Large intestine (tissue), 3 donors: ENCODE measurements at regions not wholly inside any gene's neighbourhood (a gene's known extent, or its start where the extent isn't known, plus 50 kb on each side); places are given as distances from the start of the nearest gene placed in this dataset.

ENCODE experiments used
- DNase-seq, 2 donors: peaks; one replicate each; pipeline versions ENCODE4 v3.0.0 to v3.0.0-alpha.2; 2013
- H3K27ac ChIP-seq: one replicate; pipeline ENCODE4 v1.5.1; 2013; ENCODE audit warnings: low read length
- H3K27me3 ChIP-seq: 2 replicates; pipeline ENCODE4 v1.6.1; 2013; ENCODE audit warnings: low read length; ENCODE audit not compliant: control insufficient read depth, insufficient read depth
- H3K36me3 ChIP-seq: 2 replicates; pipeline ENCODE4 v1.6.1; 2013; ENCODE audit warnings: low read length; ENCODE audit not compliant: control insufficient read depth, insufficient read depth
- H3K4me1 ChIP-seq: one replicate; pipeline ENCODE4 v1.6.1; 2013; ENCODE audit warnings: low read length; ENCODE audit not compliant: control insufficient read depth, insufficient read depth
- H3K4me3 ChIP-seq: one replicate; pipeline ENCODE4 v1.5.1; 2013; ENCODE audit warnings: low read length
- H3K9me3 ChIP-seq: one replicate; pipeline ENCODE4 v1.6.1; 2013; ENCODE audit warnings: mild to moderate bottlenecking, low read depth, low read length, moderate library complexity; ENCODE audit not compliant: control insufficient read depth
- WGBS: methylation state at CpG from one replicate; pipeline ENCODE4 v1.1.5; 2013; ENCODE audit warnings: low lambda C conversion rate; ENCODE audit not compliant: insufficient coverage; 5-methylcytosine and 5-hydroxymethylcytosine counted together

DNA sequence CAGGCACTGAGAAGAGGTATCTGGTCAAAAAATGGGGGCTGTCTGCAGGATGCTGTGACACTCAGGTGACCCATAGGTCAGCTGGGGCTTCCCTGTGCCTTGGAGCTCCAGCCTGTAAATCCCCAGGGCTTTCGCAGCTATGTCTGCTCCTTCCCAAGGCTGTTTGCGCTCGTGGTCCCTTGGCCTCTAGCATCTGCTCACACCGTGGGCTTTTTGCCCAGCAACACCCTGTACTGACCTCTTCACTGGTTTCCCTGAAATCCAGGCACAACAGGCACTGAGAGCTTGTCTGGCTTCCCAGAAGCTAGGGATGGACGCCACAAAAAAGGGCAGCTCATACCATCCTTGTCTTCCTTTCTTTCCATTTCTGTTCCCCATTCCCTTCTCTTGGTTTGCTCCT, 280.3 kb upstream of the HABP2 start:
- Histone ChIP-seq H3K4me1 (peaks cover 5% of the 10 kb centered on the region), H3K27ac (no peak overlapping the region), H3K27me3 (no peaks in the 10 kb centered on the region), H3K9me3 (no peaks in the 10 kb centered on the region), H3K36me3 (no peaks in the 10 kb centered on the region), H3K4me3 (no peak overlapping the region)
- no peak for DNase-seq
- no CpG with 5 or more reads among the region's 5 CpGs for WGBS

DNA sequence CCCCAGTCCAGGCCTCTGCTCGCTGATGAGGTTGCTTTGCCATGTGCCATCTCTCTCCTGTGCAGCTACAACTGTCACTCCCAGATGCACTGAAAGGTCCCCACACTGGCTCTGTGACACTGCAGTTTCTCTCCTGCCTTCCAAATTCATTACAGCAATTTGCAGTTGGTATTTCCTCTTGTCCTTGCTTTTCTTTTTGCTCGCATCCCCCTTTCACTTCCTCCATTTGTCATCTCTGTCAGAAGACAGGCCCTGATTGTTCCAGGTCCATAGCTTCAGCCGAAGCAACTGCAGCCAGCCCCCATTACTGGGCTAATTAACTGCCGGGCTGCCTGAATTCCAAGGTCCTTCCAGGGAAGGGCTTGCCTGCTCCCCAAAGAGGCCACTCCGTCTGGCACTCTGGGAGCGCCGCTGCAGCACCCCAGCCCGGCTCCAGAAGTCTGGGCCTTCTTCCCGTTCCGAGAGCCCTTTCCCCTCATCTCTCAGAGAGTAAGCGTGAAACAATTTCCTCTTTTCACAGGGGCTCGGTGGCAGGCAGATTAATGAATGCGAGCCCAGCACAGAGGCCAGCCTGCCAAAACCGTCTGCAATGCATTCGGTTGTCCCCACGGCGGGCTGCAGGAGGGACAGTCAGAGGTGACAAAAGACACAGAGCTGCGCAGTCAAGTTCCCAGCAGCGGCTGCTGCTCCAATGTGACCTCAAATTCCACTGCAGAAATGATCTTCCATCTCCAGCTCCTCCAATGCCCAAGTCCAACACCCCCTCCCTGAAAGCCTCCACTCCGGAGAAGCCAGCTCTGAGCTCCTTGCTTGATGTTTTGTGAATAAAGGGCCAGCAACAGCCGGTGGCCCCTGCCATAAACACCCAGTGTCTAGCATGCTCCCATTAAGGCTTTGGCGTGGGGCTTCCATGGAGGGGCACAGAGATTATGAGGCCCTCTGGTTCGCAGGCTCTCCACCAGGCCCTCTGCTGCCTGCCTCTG, 279.4 kb upstream of the HABP2 start:
- H3K4me3 ChIP-seq = no peak overlapping the region
- H3K27ac ChIP-seq = peak overlapping the region; percentile 26
- H3K4me1 ChIP-seq = peaks cover 5% of the 10 kb centered on the region
- no peaks in the 10 kb centered on the region for H3K36me3 ChIP-seq
- DNase-seq = peak; percentile 8 to 19
- H3K9me3 ChIP-seq = no peaks in the 10 kb centered on the region
- no peaks in the 10 kb centered on the region for H3K27me3 ChIP-seq
- 83% methylated on average over 2 of the region's 23 CpGs for WGBS

DNA sequence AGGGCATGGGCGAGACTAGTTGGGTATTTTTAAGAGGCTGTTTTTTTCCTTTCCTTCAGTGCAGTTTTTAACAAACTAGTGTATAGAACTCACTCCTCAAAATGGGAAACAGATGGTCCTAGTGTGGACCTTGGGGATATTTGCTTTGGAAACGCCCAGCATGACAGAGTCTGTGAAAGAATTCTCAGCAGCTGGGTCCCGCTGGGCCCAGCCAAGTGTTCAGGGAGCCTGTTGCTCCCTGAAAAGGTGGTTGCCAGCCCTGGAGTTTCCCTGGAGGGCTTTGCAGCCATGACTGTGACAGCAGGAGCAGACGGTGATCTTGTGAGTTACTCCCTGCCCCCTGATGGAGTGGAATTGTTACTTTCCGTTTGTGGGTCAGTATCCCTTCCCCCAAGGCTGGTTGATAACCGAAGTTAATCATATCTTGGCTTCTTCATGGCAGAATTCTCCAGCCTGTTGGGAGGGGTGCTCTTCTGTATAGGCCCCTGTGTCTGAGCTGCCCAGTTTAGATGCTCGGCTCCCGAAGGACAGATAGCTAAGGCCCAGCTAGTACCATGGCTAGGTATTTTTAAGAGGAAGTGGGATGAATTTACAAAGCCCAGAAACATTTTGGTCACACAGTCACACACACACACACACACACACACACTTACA, 278.6 kb upstream of the HABP2 start:
- H3K27ac ChIP-seq = no peak overlapping the region
- H3K27me3 ChIP-seq = no peaks in the 10 kb centered on the region
- no CpG with 5 or more reads among the region's 8 CpGs for WGBS
- H3K9me3 ChIP-seq = no peaks in the 10 kb centered on the region
- DNase-seq = peak in 1 of 2 donors; percentile 7
- no peaks in the 10 kb centered on the region for H3K36me3 ChIP-seq
- no peak overlapping the region for H3K4me3 ChIP-seq
- H3K4me1 ChIP-seq = peaks cover 5% of the 10 kb centered on the region

DNA sequence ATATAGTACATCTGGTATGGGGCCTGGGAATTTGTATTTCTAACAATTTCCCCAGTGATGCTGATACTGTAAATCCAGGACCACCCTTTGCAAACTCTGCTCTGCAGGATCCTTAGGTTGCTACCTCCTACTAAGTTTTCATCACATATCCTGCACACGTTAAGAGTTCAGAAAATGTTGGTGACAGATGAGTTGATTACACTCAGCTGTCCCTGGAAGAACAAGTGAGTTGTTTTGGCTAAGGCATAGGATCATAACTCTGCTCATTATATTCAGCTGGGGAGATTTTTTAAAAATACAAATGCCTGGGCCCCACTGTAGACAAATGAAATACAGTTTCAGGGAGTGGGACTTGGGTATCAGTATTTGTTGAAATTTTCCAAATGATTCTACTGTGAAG, 274.6 kb upstream of the HABP2 start:
- no CpG with 5 or more reads among the region's 1 CpG for WGBS
- Histone ChIP-seq H3K27me3 (no peaks in the 10 kb centered on the region), H3K4me3 (no peak overlapping the region), H3K27ac (no peak overlapping the region), H3K9me3 (no peaks in the 10 kb centered on the region), H3K4me1 (peaks cover 1% of the 10 kb centered on the region), H3K36me3 (no peaks in the 10 kb centered on the region)
- DNase-seq = no peak

DNA sequence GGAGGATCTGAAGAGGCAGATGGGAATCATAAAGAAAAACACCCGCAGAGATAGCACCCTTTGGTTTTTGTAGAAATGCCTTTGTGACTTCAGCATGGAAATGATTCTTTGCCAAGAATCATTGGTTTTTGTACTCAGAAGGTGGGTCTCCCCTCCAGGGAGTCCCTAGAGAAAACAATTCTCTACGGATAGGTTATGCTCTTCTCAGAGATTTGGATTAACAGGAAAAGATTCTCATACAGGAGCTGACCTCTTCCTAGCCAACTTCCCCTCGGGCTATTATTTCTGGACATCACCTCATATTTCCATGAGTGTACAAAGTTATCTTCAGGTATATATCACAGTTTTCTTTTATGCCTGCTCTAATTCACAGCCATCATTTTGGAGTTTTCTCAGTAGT, 274.2 kb upstream of the HABP2 start:
- no CpG with 5 or more reads among the region's 3 CpGs for WGBS
- H3K27ac ChIP-seq = no peak overlapping the region
- H3K4me1 ChIP-seq = no peaks in the 10 kb centered on the region
- no peaks in the 10 kb centered on the region for H3K27me3 ChIP-seq
- DNase-seq = no peak
- H3K4me3 ChIP-seq = no peak overlapping the region
- no peaks in the 10 kb centered on the region for H3K9me3 ChIP-seq
- no peaks in the 10 kb centered on the region for H3K36me3 ChIP-seq

DNA sequence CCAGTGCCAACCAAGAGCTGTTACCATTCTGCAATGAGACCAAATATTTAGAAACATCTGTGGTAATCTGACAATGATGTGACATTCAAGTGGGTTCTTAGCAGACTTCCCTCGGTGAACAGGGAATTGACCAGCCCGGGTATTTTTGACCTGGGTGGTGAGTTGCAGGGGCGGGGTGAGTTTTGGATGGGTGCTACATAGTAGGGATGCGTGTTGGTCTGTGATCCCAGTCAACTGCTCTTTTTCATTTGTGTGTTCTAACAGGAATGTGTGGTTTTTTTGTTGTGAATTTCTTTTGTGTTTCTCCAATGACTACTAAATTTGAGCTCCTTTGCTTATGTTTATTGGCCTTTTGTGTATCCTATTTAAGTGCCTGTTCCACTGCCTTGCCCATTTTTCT, 273.6 kb upstream of the HABP2 start:
- H3K27ac ChIP-seq = no peak overlapping the region
- no peaks in the 10 kb centered on the region for H3K4me1 ChIP-seq
- no CpG with 5 or more reads among the region's 4 CpGs for WGBS
- no peak for DNase-seq
- no peak overlapping the region for H3K4me3 ChIP-seq
- no peaks in the 10 kb centered on the region for H3K9me3 ChIP-seq
- H3K36me3 ChIP-seq = no peaks in the 10 kb centered on the region
- no peaks in the 10 kb centered on the region for H3K27me3 ChIP-seq

DNA sequence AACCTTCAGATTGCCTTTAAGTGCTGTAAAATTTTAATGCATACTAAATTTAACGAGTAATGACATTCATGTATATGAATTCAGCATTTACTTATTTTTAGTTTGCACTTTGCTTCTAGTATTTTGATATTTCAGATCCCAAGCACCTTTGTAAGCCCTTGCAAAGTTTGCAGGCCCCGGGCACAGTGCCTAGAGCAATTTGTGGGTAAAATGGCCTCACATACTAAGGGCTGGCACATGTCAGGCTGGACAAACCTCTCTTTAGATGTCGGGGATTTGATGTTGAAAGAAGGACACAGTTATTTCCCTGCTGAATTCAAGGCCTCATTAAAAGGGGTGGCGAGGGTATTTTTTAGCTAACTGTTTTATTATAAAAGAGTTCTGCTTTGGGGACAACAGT, 270.3 kb upstream of the HABP2 start:
- H3K27ac ChIP-seq = no peak overlapping the region
- no peak overlapping the region for H3K4me3 ChIP-seq
- H3K36me3 ChIP-seq = no peaks in the 10 kb centered on the region
- WGBS = 83% methylated on average over 1 of the region's 4 CpGs
- no peaks in the 10 kb centered on the region for H3K27me3 ChIP-seq
- no peak for DNase-seq
- H3K9me3 ChIP-seq = no peaks in the 10 kb centered on the region
- H3K4me1 ChIP-seq = no peaks in the 10 kb centered on the region

DNA sequence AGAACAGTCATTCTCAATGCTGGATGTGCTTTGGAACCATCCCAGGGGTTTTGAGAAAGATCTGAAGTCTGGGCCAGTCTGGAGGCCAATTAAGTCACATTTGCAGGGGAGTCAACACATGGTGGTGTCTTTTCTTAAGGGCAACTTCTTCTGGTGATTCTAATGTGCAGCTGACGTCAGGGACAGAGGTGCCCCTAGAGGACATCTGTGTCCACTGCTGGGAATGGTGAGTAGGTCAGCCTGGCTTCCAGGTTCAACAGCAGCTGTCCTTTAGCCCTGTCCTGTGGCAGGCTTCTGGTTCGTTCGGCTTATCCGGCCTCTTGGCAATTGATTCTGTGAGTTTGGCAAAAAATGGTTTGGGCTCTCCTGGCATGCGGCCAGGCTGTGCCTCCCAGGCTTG, 269.7 kb upstream of the HABP2 start:
- no CpG with 5 or more reads among the region's 5 CpGs for WGBS
- H3K4me3 ChIP-seq = no peak overlapping the region
- DNase-seq = no peak
- H3K9me3 ChIP-seq = no peaks in the 10 kb centered on the region
- H3K4me1 ChIP-seq = no peaks in the 10 kb centered on the region
- no peaks in the 10 kb centered on the region for H3K36me3 ChIP-seq
- H3K27ac ChIP-seq = no peak overlapping the region
- H3K27me3 ChIP-seq = no peaks in the 10 kb centered on the region

DNA sequence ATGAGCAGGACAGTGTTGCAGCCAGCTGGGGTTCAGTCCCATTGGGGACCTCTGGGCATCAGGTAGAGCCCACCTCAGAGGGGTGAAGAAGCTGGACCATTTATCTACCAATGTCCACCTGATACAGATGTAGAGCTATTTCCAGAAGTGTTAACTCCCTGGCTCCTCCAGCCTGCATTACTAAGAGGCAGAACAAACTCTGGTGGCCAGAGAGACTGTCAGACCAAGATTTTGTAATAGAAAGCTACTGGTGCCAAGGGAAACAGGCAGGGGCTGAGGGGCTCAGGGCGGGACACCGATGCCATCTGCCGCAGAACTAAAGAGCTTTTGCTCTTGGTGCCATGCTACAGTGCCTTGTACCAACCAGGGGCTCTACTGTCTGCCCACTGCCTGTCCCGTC, 268.2 kb upstream of the HABP2 start:
- Histone ChIP-seq H3K36me3 (no peaks in the 10 kb centered on the region), H3K4me3 (no peak overlapping the region), H3K27ac (no peak overlapping the region), H3K9me3 (no peaks in the 10 kb centered on the region), H3K4me1 (no peaks in the 10 kb centered on the region), H3K27me3 (no peaks in the 10 kb centered on the region)
- 100% methylated on average over 2 of the region's 4 CpGs for WGBS
- no peak for DNase-seq

DNA sequence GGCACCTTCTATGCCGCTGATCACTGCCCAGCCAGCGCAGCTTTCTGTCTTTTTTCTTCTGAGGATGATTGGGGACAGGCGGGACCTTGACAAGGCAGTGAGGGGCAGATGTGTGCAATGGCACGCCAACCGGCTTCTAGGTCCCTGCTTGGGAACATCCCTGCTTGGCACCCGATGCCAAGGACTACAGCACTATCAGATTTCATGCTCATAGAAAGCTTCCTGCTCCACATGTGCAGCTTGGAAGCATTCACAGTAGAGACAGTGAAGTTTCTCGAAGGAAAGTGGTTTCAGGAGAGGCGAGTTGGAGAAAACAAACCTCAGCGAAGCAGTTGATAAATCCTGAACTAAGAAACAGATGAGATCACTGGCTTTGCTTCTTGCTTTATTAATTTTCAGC, 267.5 kb upstream of the HABP2 start:
- no peak overlapping the region for H3K27ac ChIP-seq
- DNase-seq = no peak
- H3K4me1 ChIP-seq = no peaks in the 10 kb centered on the region
- no peaks in the 10 kb centered on the region for H3K27me3 ChIP-seq
- no peaks in the 10 kb centered on the region for H3K36me3 ChIP-seq
- no peaks in the 10 kb centered on the region for H3K9me3 ChIP-seq
- H3K4me3 ChIP-seq = no peak overlapping the region
- no CpG with 5 or more reads among the region's 9 CpGs for WGBS
